OCI-LY3 (cell line): ENCODE measurements at regions not wholly inside any gene's neighbourhood (a gene's known extent, or its start where the extent isn't known, plus 50 kb on each side); places are given as distances from the start of the nearest gene placed in this dataset.

ENCODE experiments used
- CTCF ChIP-seq: fragments of 200-600, 300-600 bp; sonication (generic); IDR thresholded peaks from 2 replicates; pipeline ENCODE4 v1.5.1; 2014; ENCODE audit warnings: antibody characterized with exemption, low read length, low read depth
- EZH2phosphoT487 ChIP-seq: fragments of 200-600 bp; shearing (Covaris generic); IDR thresholded peaks from 2 replicates; pipeline ENCODE4 v1.6.1; 2018; ENCODE audit warnings: antibody characterized with exemption, mixed run types, low read depth

DNA sequence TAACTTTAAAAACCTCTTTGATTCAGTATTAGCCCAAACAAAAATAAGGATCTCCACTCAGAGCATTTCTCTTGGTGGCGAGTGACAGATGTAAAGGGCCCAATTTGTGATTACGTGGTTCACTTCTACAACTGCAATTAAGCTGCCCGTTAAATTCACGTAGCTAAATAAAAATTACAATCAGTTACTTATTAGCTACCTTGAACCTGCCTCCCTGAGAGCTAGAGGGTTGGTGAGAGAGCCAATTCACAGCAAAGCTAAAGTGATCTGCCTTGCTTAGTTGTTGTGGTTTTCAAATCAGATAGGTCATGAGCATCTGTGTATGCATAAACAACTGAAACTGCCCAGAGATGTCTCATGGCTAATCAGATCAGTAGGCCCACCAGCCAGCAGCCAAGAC lies 156.7 kb downstream of the RNF152 start:
- TF ChIP-seq CTCF (no peak), EZH2phosphoT487 (no peak)
